ENCODE measurements at regions not wholly inside any gene's neighbourhood (a gene's known extent, or its start where the extent isn't known, plus 50 kb on each side); places are given as distances from the start of the nearest gene placed in this dataset.

- no peaks in the 10 kb centered on the region for H3K27me3 ChIP-seq (ENCODE audit: control insufficient read depth in 3 of 3, insufficient read depth in 3 of 3, low read length in 3 of 3)
- H3K9ac ChIP-seq (ENCODE audit: low read depth in 1 of 3, low read length in 3 of 3), result no peak overlapping the region
- no peaks in the 10 kb centered on the region for H3K4me1 ChIP-seq (ENCODE audit: control insufficient read depth in 3 of 3, insufficient read depth in 3 of 3, low read length in 3 of 3)
- H3K27ac ChIP-seq (ENCODE audit: low read depth, low read length), result no peak overlapping the region
- H3K36me3 ChIP-seq (ENCODE audit: control insufficient read depth in 3 of 3, insufficient read depth in 3 of 3, low read length in 3 of 3), result no peaks in the 10 kb centered on the region
- H3K4me3 ChIP-seq (ENCODE audit: low read length in 3 of 3), result no peak overlapping the region
- H3K9me3 ChIP-seq (ENCODE audit: control insufficient read depth in 3 of 3, low read length in 3 of 3), result no peaks in the 10 kb centered on the region
These were observed 379.6 kb downstream of the TTLL7 start for GRCh38 chr1:83619170-83619896.

DNA sequence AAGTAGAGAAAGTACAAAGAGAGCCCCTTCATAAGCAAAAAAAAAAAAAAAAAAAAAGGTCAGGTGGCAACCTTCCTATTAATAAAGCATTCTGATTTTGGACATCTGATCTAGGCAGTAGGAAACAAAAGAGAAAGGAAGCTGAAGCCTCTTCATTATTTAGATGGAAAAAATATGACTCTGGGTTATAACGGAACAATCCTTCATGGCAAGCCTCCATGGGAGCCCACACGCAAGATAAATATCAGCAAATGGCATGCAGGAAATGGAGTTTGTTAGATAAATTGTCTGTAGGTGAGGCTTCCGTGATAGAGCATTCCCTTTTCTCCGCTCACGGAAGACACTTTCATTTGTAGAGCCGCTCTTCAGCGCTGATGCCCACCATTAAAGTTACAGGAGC, 381.0 kb downstream of the TTLL7 start:
- H3K4me3 ChIP-seq (ENCODE audit: low read length in 3 of 3), result no peak overlapping the region
- H3K27ac ChIP-seq (ENCODE audit: low read depth, low read length), result no peak overlapping the region
- H3K4me1 ChIP-seq (ENCODE audit: control insufficient read depth in 3 of 3, insufficient read depth in 3 of 3, low read length in 3 of 3), result no peaks in the 10 kb centered on the region
- no peaks in the 10 kb centered on the region for H3K9me3 ChIP-seq (ENCODE audit: control insufficient read depth in 3 of 3, low read length in 3 of 3)
- H3K9ac ChIP-seq (ENCODE audit: low read depth in 1 of 3, low read length in 3 of 3), result no peak overlapping the region
- H3K36me3 ChIP-seq (ENCODE audit: control insufficient read depth in 3 of 3, insufficient read depth in 3 of 3, low read length in 3 of 3), result no peaks in the 10 kb centered on the region
- H3K27me3 ChIP-seq (ENCODE audit: control insufficient read depth in 3 of 3, insufficient read depth in 3 of 3, low read length in 3 of 3), result no peaks in the 10 kb centered on the region

GRCh38 chr1:83615370-83615769, 383.6 kb downstream of the TTLL7 start:
- Histone ChIP-seq H3K27ac (ENCODE audit: low read depth, low read length) (no peak overlapping the region), H3K36me3 (ENCODE audit: control insufficient read depth in 3 of 3, insufficient read depth in 3 of 3, low read length in 3 of 3) (no peaks in the 10 kb centered on the region), H3K9me3 (ENCODE audit: control insufficient read depth in 3 of 3, low read length in 3 of 3) (no peaks in the 10 kb centered on the region), H3K9ac (ENCODE audit: low read depth in 1 of 3, low read length in 3 of 3) (no peak overlapping the region), H3K27me3 (ENCODE audit: control insufficient read depth in 3 of 3, insufficient read depth in 3 of 3, low read length in 3 of 3) (no peaks in the 10 kb centered on the region), H3K4me1 (ENCODE audit: control insufficient read depth in 3 of 3, insufficient read depth in 3 of 3, low read length in 3 of 3) (no peaks in the 10 kb centered on the region), H3K4me3 (ENCODE audit: low read length in 3 of 3) (no peak overlapping the region)

GRCh38 chr1:83606416-83606955, 392.4 kb downstream of the TTLL7 start:
- Histone ChIP-seq H3K27ac (ENCODE audit: low read depth, low read length) (no peak overlapping the region), H3K27me3 (ENCODE audit: control insufficient read depth in 3 of 3, insufficient read depth in 3 of 3, low read length in 3 of 3) (no peaks in the 10 kb centered on the region), H3K36me3 (ENCODE audit: control insufficient read depth in 3 of 3, insufficient read depth in 3 of 3, low read length in 3 of 3) (no peaks in the 10 kb centered on the region), H3K4me3 (ENCODE audit: low read length in 3 of 3) (no peak overlapping the region), H3K9me3 (ENCODE audit: control insufficient read depth in 3 of 3, low read length in 3 of 3) (peaks cover 0 to 3% (median 0%) of the 10 kb centered on the region in 3 donors), H3K4me1 (ENCODE audit: control insufficient read depth in 3 of 3, insufficient read depth in 3 of 3, low read length in 3 of 3) (no peaks in the 10 kb centered on the region), H3K9ac (ENCODE audit: low read depth in 1 of 3, low read length in 3 of 3) (no peak overlapping the region)

- H3K4me1 ChIP-seq (ENCODE audit: control insufficient read depth in 3 of 3, insufficient read depth in 3 of 3, low read length in 3 of 3), result no peaks in the 10 kb centered on the region
- H3K9ac ChIP-seq (ENCODE audit: low read depth in 1 of 3, low read length in 3 of 3), result no peak overlapping the region
- no peaks in the 10 kb centered on the region for H3K36me3 ChIP-seq (ENCODE audit: control insufficient read depth in 3 of 3, insufficient read depth in 3 of 3, low read length in 3 of 3)
- H3K27me3 ChIP-seq (ENCODE audit: control insufficient read depth in 3 of 3, insufficient read depth in 3 of 3, low read length in 3 of 3), result no peaks in the 10 kb centered on the region
- H3K4me3 ChIP-seq (ENCODE audit: low read length in 3 of 3), result no peak overlapping the region
- no peak overlapping the region for H3K27ac ChIP-seq (ENCODE audit: low read depth, low read length)
- H3K9me3 ChIP-seq (ENCODE audit: control insufficient read depth in 3 of 3, low read length in 3 of 3), result no peaks in the 10 kb centered on the region
These were observed 402.6 kb downstream of the TTLL7 start for GRCh38 chr1:83596331-83596730.

GRCh38 chr1:83593073-83593472, 405.9 kb downstream of the TTLL7 start:
- Histone ChIP-seq H3K4me1 (ENCODE audit: control insufficient read depth in 3 of 3, insufficient read depth in 3 of 3, low read length in 3 of 3) (no peaks in the 10 kb centered on the region), H3K9ac (ENCODE audit: low read depth in 1 of 3, low read length in 3 of 3) (no peak overlapping the region), H3K9me3 (ENCODE audit: control insufficient read depth in 3 of 3, low read length in 3 of 3) (no peaks in the 10 kb centered on the region), H3K36me3 (ENCODE audit: control insufficient read depth in 3 of 3, insufficient read depth in 3 of 3, low read length in 3 of 3) (no peaks in the 10 kb centered on the region), H3K4me3 (ENCODE audit: low read length in 3 of 3) (no peak overlapping the region), H3K27ac (ENCODE audit: low read depth, low read length) (no peak overlapping the region), H3K27me3 (ENCODE audit: control insufficient read depth in 3 of 3, insufficient read depth in 3 of 3, low read length in 3 of 3) (no peaks in the 10 kb centered on the region)

GRCh38 chr1:83588140-83588539, 410.8 kb downstream of the TTLL7 start:
- no peaks in the 10 kb centered on the region for H3K27me3 ChIP-seq (ENCODE audit: control insufficient read depth in 3 of 3, insufficient read depth in 3 of 3, low read length in 3 of 3)
- no peaks in the 10 kb centered on the region for H3K36me3 ChIP-seq (ENCODE audit: control insufficient read depth in 3 of 3, insufficient read depth in 3 of 3, low read length in 3 of 3)

DNA sequence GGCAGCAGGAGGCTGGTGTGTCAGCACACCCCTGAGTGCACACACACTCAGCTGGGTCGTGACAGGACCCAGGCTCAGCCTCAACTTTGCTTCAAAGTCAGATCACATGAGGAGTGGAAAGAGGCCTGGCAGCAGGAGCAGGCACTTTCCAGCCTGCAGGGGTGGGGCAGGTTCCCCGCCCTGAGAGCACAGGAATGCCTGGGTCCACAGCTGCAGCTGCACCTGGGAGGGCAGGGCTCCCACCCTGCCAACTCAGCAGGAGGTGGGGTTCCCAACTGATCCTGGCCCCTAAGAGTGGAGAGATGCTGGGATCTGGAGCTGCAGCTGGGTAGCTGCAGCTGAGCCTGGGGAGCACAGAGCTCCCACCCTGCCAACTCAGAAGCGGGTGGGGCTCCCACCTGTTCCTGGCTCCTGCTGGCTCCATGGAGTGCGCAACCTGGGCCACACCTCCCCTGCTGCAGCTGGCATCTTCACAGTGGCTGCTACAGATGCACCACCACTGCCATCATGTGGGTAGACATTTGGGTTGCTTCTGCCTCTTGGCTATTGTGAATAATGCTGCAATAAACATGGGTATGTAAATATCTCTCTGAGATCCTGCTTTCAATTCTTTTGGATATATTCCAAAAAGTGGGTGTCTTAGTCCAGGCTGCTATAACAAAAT, 415.4 kb downstream of the TTLL7 start:
- Histone ChIP-seq H3K9ac (ENCODE audit: low read depth in 1 of 3, low read length in 3 of 3) (no peak overlapping the region), H3K4me3 (ENCODE audit: low read length in 3 of 3) (no peak overlapping the region), H3K27ac (ENCODE audit: low read depth, low read length) (no peak overlapping the region), H3K27me3 (ENCODE audit: control insufficient read depth in 3 of 3, insufficient read depth in 3 of 3, low read length in 3 of 3) (no peaks in the 10 kb centered on the region), H3K4me1 (ENCODE audit: control insufficient read depth in 3 of 3, insufficient read depth in 3 of 3, low read length in 3 of 3) (no peaks in the 10 kb centered on the region), H3K9me3 (ENCODE audit: control insufficient read depth in 3 of 3, low read length in 3 of 3) (no peaks in the 10 kb centered on the region), H3K36me3 (ENCODE audit: control insufficient read depth in 3 of 3, insufficient read depth in 3 of 3, low read length in 3 of 3) (no peaks in the 10 kb centered on the region)

More at GRCh38 chr1:83588140-83588539, 410.8 kb downstream of the TTLL7 start:
- no peaks in the 10 kb centered on the region for H3K4me1 ChIP-seq (ENCODE audit: control insufficient read depth in 3 of 3, insufficient read depth in 3 of 3, low read length in 3 of 3)
- H3K27ac ChIP-seq (ENCODE audit: low read depth, low read length), result no peak overlapping the region
- H3K9ac ChIP-seq (ENCODE audit: low read depth in 1 of 3, low read length in 3 of 3), result no peak overlapping the region
- no peaks in the 10 kb centered on the region for H3K9me3 ChIP-seq (ENCODE audit: control insufficient read depth in 3 of 3, low read length in 3 of 3)
- H3K4me3 ChIP-seq (ENCODE audit: low read length in 3 of 3), result no peak overlapping the region

DNA sequence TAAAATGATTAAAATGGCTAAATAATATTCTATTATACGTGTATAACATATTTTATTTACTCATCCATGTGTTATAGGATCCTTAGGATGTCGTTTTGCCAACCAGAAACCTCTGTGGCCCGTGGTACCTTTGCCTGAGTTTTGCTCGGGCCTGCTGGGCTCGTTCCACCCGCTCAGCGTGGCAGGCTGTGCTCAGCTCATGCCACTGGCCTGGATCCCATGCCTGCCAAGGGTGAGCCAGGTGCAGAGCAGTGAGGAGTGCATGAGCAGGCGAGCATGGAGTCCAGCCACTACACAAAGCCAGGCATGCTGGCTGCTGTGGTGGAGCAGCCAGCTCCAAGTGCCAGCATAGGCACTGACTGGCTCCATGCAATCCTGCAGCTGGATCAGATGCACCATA, 417.2 kb downstream of the TTLL7 start:
- Histone ChIP-seq H3K9ac (ENCODE audit: low read depth in 1 of 3, low read length in 3 of 3) (no peak overlapping the region), H3K36me3 (ENCODE audit: control insufficient read depth in 3 of 3, insufficient read depth in 3 of 3, low read length in 3 of 3) (no peaks in the 10 kb centered on the region), H3K4me1 (ENCODE audit: control insufficient read depth in 3 of 3, insufficient read depth in 3 of 3, low read length in 3 of 3) (no peaks in the 10 kb centered on the region), H3K4me3 (ENCODE audit: low read length in 3 of 3) (no peak overlapping the region), H3K9me3 (ENCODE audit: control insufficient read depth in 3 of 3, low read length in 3 of 3) (no peaks in the 10 kb centered on the region), H3K27me3 (ENCODE audit: control insufficient read depth in 3 of 3, insufficient read depth in 3 of 3, low read length in 3 of 3) (no peaks in the 10 kb centered on the region), H3K27ac (ENCODE audit: low read depth, low read length) (no peak overlapping the region)

DNA sequence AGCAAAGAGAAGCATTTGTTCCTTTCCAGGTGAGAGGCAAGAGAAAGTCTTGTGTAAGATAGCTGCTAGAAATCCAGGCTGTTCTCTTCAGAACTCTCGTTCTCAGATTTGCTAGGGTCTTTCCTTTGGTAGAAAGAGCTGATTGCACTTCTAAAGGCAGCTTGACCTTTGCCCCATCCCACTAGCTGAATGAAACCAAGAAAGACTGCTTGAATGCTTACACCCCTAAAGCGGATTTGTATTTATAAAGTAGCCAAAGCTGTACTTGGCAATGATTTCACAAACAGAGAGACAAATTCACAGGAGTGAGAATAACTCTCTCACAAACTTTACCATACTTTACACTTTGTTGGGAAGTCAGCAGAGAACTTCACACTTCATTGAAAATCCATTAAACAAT, 424.1 kb downstream of the TTLL7 start:
- no peak overlapping the region for H3K9ac ChIP-seq (ENCODE audit: low read depth in 1 of 3, low read length in 3 of 3)
- H3K27ac ChIP-seq (ENCODE audit: low read depth, low read length), result no peak overlapping the region
- H3K4me1 ChIP-seq (ENCODE audit: control insufficient read depth in 3 of 3, insufficient read depth in 3 of 3, low read length in 3 of 3), result no peaks in the 10 kb centered on the region
- no peaks in the 10 kb centered on the region for H3K36me3 ChIP-seq (ENCODE audit: control insufficient read depth in 3 of 3, insufficient read depth in 3 of 3, low read length in 3 of 3)
- H3K9me3 ChIP-seq (ENCODE audit: control insufficient read depth in 3 of 3, low read length in 3 of 3), result no peaks in the 10 kb centered on the region
- no peaks in the 10 kb centered on the region for H3K27me3 ChIP-seq (ENCODE audit: control insufficient read depth in 3 of 3, insufficient read depth in 3 of 3, low read length in 3 of 3)
- no peak overlapping the region for H3K4me3 ChIP-seq (ENCODE audit: low read length in 3 of 3)

All from skeletal muscle tissue (tissue), 3 donors.